ENCODE measurements at regions not wholly inside any gene's neighbourhood (a gene's known extent, or its start where the extent isn't known, plus 50 kb on each side); places are given as distances from the start of the nearest gene placed in this dataset.

DNA sequence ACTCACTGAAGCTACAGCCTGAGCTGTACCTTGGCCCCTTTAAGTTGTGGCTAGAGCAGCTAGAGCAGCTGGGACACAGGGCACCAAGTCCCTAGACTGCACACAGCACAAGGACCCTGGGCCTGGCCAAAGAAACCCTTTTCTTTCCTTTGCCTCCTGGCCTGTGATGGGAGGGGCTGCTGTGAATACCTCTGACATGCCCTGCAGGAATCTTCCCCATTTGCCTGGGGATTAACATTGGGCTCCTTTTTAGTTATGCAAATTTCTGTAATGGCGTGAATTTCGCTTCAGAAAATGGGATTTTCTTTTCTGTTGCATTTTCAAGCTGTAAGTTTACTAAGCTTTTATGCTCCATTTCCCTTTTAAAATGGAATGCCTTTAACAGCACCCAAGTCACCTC lies 611.2 kb upstream of the ARPP21 start:
- H3K27ac ChIP-seq = no peak overlapping the region
- TF ChIP-seq, protein P1, sequence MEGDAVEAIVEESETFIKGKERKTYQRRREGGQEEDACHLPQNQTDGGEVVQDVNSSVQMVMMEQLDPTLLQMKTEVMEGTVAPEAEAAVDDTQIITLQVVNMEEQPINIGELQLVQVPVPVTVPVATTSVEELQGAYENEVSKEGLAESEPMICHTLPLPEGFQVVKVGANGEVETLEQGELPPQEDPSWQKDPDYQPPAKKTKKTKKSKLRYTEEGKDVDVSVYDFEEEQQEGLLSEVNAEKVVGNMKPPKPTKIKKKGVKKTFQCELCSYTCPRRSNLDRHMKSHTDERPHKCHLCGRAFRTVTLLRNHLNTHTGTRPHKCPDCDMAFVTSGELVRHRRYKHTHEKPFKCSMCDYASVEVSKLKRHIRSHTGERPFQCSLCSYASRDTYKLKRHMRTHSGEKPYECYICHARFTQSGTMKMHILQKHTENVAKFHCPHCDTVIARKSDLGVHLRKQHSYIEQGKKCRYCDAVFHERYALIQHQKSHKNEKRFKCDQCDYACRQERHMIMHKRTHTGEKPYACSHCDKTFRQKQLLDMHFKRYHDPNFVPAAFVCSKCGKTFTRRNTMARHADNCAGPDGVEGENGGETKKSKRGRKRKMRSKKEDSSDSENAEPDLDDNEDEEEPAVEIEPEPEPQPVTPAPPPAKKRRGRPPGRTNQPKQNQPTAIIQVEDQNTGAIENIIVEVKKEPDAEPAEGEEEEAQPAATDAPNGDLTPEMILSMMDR (conservative IDR thresholded peaks at IDR 0.05) = no peak
- TF ChIP-seq ZFX (IDR thresholded peaks at IDR 0.05) = no peak

DNA sequence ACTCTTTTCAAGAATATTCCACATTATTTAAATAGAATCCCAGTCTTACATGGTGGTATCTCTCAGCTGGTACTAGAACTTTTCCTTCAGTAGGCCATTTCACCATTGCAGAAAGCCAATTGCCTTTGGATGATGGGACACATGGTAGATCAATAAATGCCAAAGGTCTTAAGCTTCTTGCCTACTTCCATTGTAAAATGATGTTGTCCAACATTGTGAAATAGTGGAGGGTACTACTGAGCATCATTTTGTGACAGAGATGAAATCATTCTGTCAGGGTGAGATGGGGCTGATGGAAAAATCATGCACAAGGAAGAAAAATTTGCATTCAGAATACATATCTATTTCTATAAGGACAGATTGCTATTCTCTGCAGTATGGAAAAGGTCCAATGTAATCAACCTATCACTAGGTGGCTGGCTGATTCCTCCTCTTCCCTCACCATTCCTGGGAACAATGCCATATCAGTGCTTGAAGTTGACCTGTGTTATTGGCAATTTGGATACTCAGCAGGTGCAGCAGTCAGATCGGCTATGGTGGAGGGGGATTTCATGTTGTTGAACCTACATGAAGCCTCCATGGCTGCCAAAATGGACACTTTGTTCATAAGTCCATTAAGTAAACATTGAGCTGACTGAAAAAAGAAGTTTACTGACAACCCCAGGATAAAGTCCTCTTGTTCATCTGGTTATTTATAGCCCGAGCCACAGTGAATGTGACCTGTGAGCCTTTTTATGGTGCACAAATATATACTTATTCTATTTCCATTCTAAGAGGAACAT lies 596.9 kb upstream of the ARPP21 start:
- H3K27ac ChIP-seq = no peak overlapping the region
- TF ChIP-seq, protein P1 (conservative IDR thresholded peaks at IDR 0.05) = no peak
- no peak for TF ChIP-seq ZFX (IDR thresholded peaks at IDR 0.05)

DNA sequence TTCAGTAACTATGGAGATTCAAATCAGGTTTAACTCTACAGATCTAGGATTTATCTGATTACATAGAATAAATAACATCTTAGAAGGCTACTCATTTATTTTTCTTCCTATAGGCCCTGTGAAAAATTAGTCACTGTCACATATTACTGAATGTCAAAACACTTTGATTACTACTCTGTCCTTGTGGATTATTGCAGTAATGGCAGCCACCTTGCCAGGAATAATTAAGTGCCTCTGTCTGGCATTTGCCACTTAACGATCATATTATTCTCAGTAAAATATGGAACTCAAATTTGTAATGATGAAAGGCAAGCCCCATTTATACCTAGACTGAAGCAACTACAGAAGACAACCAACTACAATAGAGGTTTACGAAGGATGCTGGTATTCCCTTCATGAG lies 596.3 kb upstream of the ARPP21 start:
- no peak for TF ChIP-seq ZFX (IDR thresholded peaks at IDR 0.05)
- TF ChIP-seq, protein P1 (conservative IDR thresholded peaks at IDR 0.05) = no peak
- H3K27ac ChIP-seq = no peak overlapping the region

DNA sequence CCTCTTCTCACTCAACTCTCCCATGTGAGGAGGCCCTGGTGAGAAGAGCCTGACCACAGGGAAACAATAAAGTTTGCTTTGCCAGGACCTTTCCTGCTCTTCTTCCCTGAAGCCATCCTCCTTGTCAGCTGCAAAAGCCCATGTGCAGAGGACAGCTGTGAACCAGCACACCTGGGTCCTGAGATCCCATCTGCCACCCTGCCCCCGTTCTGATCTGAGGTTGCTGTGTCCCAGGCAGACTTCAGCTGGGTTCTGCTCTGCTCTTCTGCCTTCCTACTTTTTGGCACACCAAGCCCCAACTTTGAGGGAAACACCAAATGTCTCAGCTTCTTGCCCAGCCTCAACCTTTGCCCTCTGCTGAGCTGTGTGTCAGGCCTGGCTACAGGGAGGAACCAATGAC lies 595.1 kb upstream of the ARPP21 start:
- TF ChIP-seq ZFX (IDR thresholded peaks at IDR 0.05) = no peak
- TF ChIP-seq, protein P1 (conservative IDR thresholded peaks at IDR 0.05) = no peak

DNA sequence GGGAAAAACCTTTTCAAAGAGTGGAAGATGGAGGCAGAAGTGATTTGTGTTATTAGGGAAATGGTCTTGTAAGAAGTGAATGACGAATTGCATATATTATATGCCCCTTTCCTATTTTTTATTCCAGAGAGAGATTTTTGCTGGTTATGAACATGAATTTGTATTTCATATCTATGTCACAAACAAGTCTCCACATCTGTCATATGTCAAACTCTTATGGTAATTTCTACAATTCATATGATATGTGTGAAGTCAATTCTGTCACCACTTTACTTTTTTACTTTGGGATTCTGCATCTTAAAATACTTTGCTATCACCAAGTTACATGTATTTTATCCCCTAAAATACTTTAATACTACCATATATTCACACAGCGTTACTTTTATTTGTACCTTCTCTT lies 594.2 kb upstream of the ARPP21 start:
- H3K27ac ChIP-seq = no peak overlapping the region
- no peak for TF ChIP-seq ZFX (IDR thresholded peaks at IDR 0.05)
- TF ChIP-seq, protein P1 (conservative IDR thresholded peaks at IDR 0.05) = no peak

More for the DNA sequence above, 595.1 kb upstream of the ARPP21 start:
- H3K27ac ChIP-seq = no peak overlapping the region

DNA sequence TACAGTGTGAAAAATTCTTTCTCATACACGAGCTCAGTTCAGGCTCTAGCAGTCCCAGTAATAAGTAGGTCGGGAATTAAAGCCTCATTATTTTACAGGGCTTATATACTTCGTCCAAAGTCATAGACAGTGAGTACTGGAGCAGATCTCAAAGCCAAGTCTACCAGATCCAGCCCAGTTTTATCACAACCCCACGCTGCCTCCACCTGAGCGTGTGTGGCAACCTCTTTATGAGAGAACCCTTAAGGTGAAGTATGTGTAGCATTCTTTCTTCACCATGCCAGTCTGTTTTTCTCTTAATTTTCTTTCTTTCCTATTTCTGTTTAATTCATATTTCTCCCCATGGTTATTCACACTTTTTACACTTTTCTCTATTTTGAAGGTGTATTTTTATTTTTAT lies 574.6 kb upstream of the ARPP21 start:
- no peak overlapping the region for H3K27ac ChIP-seq
- TF ChIP-seq ZFX (IDR thresholded peaks at IDR 0.05) = no peak

DNA sequence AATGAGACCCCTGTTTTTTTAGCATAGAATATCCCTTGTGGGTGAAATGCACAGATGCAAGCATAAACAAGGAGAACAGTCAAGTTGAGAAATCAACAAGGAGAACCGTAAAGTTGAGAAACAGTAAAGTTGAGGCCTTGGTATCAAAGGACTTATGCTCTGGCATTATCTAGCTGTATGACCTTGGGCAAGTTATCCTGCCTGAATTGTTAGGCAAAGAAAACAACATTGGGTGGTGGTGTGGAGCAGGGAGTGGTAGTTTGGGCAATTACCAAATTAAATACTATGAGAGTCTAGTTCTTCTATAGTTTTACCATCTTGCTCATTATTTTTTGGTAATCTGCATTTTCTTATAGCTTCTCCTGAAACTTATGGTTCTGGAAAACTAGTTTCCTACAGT lies 573.4 kb upstream of the ARPP21 start:
- TF ChIP-seq ZFX (IDR thresholded peaks at IDR 0.05) = no peak
- TF ChIP-seq, protein P1 (conservative IDR thresholded peaks at IDR 0.05) = no peak
- no peak overlapping the region for H3K27ac ChIP-seq

DNA sequence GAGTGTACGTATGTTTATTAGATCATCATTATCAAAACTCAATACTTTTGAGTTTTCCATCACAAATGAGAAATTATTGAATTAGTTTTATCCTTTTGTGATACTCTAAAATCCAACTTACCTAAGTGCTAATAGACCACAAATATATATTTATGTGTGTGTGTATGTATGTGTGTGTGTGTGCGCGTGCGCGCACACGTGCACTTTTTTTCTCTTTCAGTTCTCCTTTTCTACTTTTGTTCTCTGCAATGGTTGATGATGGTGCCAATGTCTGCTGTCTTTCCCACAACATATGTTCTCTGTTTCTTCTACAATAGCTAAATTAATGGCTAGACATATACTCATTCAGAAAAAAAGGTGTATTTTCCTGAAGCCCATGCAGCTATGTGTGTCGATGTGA lies 571.6 kb upstream of the ARPP21 start:
- TF ChIP-seq ZFX (IDR thresholded peaks at IDR 0.05) = no peak

More for the DNA sequence above, 571.6 kb upstream of the ARPP21 start:
- H3K27ac ChIP-seq = no peak overlapping the region
